ENCODE measurements at regions not wholly inside any gene's neighbourhood (a gene's known extent, or its start where the extent isn't known, plus 50 kb on each side); places are given as distances from the start of the nearest gene placed in this dataset.

DNA sequence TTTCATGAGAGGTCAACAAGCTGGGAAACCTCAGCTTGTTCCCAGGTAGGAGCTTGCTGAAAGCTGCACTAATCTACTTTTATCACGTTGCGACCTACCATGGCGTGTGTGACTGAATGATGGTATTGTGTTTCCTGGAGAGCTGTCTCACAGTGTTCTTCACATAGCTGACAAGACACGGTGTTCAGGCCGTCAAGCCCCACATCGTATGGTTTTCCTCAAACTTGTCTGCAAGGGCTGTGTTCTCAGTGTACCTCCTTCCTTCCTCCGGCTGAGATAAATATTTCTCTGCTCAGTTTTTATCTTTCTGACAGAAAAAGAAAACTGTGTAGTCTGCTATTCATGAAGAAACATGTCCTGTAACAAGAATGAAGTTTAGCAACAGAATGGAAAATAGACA is 244.8 kb downstream of the DCDC2C start:
- no peak overlapping the region for H3K4me3 ChIP-seq (ENCODE audit: control insufficient read depth, low read depth, low read length)

DNA sequence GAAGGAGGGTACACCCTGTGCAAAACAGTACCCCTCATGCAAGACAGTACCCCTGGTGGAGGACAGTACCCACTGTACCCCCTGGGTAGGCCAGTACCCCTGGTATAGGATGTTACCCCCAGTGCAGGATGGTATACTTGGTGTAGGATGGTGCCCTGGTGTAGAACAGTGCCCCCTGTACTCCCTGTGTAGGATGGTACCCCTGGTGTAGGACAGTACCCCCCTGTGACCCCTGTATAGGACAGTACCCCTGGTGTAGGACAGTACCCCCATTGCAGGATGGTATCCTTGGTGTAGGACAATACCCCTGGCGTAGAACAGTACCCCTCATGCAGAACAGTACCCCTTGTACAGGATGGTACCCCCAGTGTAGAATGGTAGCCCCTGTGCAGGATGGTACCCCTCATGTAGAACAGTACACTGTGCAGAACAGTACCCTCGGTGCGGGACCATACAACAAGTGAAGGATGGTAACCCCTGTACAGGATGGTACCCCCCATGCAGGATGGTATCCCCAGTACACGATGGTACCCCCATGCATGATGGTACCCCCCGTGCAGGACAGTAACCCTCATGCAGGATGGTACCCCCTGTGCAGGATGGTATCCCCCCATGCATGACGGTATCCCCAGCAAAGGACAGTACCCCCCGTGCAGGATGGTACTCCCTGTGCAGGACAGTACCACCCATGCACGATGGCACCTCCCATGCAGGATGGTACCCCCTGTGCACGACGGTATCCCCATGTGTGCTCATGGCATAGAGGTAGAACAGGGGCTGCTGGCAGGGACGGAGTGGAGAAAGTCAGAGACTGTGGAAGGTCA is 248.0 kb downstream of the DCDC2C start:
- TF ChIP-seq, protein P1, sequence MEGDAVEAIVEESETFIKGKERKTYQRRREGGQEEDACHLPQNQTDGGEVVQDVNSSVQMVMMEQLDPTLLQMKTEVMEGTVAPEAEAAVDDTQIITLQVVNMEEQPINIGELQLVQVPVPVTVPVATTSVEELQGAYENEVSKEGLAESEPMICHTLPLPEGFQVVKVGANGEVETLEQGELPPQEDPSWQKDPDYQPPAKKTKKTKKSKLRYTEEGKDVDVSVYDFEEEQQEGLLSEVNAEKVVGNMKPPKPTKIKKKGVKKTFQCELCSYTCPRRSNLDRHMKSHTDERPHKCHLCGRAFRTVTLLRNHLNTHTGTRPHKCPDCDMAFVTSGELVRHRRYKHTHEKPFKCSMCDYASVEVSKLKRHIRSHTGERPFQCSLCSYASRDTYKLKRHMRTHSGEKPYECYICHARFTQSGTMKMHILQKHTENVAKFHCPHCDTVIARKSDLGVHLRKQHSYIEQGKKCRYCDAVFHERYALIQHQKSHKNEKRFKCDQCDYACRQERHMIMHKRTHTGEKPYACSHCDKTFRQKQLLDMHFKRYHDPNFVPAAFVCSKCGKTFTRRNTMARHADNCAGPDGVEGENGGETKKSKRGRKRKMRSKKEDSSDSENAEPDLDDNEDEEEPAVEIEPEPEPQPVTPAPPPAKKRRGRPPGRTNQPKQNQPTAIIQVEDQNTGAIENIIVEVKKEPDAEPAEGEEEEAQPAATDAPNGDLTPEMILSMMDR (IDR thresholded peaks at IDR 0.05; ENCODE audit: control insufficient read depth, insufficient read depth, low read depth, low read length, missing control alignments), result no peak
- DNase-seq (ENCODE audit: low read depth), result no peak
- H3K4me3 ChIP-seq (ENCODE audit: control insufficient read depth, low read depth, low read length), result no peak overlapping the region

More for the DNA sequence above, 244.8 kb downstream of the DCDC2C start:
- TF ChIP-seq, protein P1 (IDR thresholded peaks at IDR 0.05; ENCODE audit: control insufficient read depth, insufficient read depth, low read depth, low read length, missing control alignments), result no peak
- DNase-seq (ENCODE audit: low read depth), result no peak

- H3K4me3 ChIP-seq (ENCODE audit: control insufficient read depth, low read depth, low read length), result no peak overlapping the region
- TF ChIP-seq, protein P1 (IDR thresholded peaks at IDR 0.05; ENCODE audit: control insufficient read depth, insufficient read depth, low read depth, low read length, missing control alignments), result no peak
- DNase-seq (ENCODE audit: low read depth), result no peak
Measured at GRCh38 chr2:3952866-3953516, 249.6 kb downstream of the DCDC2C start.

- no peak overlapping the region for H3K4me3 ChIP-seq (ENCODE audit: control insufficient read depth, low read depth, low read length)
- DNase-seq (ENCODE audit: low read depth), result no peak
- TF ChIP-seq, protein P1 (IDR thresholded peaks at IDR 0.05; ENCODE audit: control insufficient read depth, insufficient read depth, low read depth, low read length, missing control alignments), result no peak
Measured at GRCh38 chr2:3954261-3954660, 250.9 kb downstream of the DCDC2C start.

DNA sequence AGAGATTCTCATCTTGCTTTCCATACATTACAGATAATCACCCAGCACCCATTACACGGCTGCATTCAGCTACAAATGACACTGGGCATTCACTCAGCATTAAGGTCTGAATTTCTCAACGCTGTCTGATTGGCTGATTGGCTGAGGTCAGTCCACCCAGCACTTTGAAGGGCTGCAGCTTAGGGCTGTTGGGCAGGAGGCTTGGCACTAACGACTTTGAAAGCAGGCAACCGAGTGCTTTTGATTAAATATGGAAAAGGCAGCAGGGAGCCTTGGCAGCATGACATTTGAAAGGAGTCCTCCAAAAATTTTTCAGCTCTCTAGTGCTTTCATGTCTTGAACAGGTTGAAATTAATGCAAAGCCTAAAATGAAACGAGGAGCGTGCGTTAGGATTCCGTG is 253.0 kb downstream of the DCDC2C start:
- H3K4me3 ChIP-seq (ENCODE audit: control insufficient read depth, low read depth, low read length), result no peak overlapping the region
- no peak for DNase-seq (ENCODE audit: low read depth)
- TF ChIP-seq, protein P1 (IDR thresholded peaks at IDR 0.05; ENCODE audit: control insufficient read depth, insufficient read depth, low read depth, low read length, missing control alignments), result no peak

DNA sequence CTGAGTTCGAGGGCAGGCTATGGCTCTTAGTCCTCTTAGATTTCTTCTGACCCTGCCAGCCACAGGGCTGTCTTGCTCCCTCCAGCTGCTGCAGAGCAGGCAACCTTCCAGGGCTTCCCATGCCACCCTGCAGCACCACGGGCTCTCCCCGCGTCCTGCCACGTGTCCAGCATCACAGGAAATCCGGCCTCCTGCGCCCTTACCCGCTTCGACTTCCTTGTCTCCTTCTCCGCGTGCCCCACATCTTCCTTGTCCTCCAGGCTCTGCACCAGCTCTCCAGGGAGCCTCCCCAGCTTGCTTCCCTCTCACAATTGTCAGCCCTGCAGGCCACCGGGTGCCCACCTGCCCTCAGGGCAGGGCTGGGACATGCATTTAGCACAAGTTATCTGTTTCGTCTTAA is 253.5 kb downstream of the DCDC2C start:
- no peak for DNase-seq (ENCODE audit: low read depth)
- no peak overlapping the region for H3K4me3 ChIP-seq (ENCODE audit: control insufficient read depth, low read depth, low read length)
- TF ChIP-seq, protein P1 (IDR thresholded peaks at IDR 0.05; ENCODE audit: control insufficient read depth, insufficient read depth, low read depth, low read length, missing control alignments), result no peak
